Activated naive CD8-positive, alpha-beta T cell treated with anti-CD3 and anti-CD28 coated beads, Interleukin-2, amount 50 U/mL, for 24 hours (primary cell): ENCODE measurements at regions not wholly inside any gene's neighbourhood (a gene's known extent, or its start where the extent isn't known, plus 50 kb on each side); places are given as distances from the start of the nearest gene placed in this dataset.
"Not testable (repeated sequence)": the region's sequence is repeated elsewhere in the genome, so short reads cannot be mapped to it uniquely, and the experiment has no call there.

ENCODE experiments used
- ATAC-seq: fragments of 150-1000 bp; cut with Tn5 transposase; one replicate; pipeline ENCODE4 v1.10.0; 2021
- DNase-seq: peaks from one replicate; pipeline ENCODE4 v3.0.0; 2021
- H3K27ac Mint-ChIP-seq: one replicate; pipeline ENCODE4 v1.8.0; 2021; ENCODE audit warnings: mild to moderate bottlenecking, mixed read lengths
- H3K27me3 Mint-ChIP-seq: one replicate; pipeline ENCODE4 v1.8.0; 2021; ENCODE audit warnings: mixed read lengths
- H3K36me3 Mint-ChIP-seq: one replicate; pipeline ENCODE4 v1.8.0; 2021; ENCODE audit warnings: low read depth, mixed read lengths
- H3K4me1 Mint-ChIP-seq: one replicate; pipeline ENCODE4 v1.8.0; 2021; ENCODE audit warnings: mixed read lengths
- H3K4me3 Mint-ChIP-seq: one replicate; pipeline ENCODE4 v1.8.0; 2021; ENCODE audit warnings: mild to moderate bottlenecking, moderate library complexity, mixed read lengths
- H3K9me3 Mint-ChIP-seq: one replicate; pipeline ENCODE4 v1.8.0; 2021; ENCODE audit warnings: mixed read lengths

GRCh38 chr21:35601211-35601610 is 459.1 kb downstream of the SETD4 start:
- Mint-ChIP-seq H3K4me3 (no peak overlapping the region), H3K27ac (no peak overlapping the region), H3K9me3 (no peaks in the 10 kb centered on the region), H3K36me3 (no peaks in the 10 kb centered on the region), H3K4me1 (no peaks in the 10 kb centered on the region), H3K27me3 (no peaks in the 10 kb centered on the region)
- ATAC-seq (no peak), DNase-seq (no peak)

GRCh38 chr21:35599164-35599563 is 461.2 kb downstream of the SETD4 start:
- H3K27me3 Mint-ChIP-seq = no peaks in the 10 kb centered on the region
- H3K4me3 Mint-ChIP-seq = no peak overlapping the region

GRCh38 chr21:35597750-35598339 is 462.5 kb downstream of the SETD4 start:
- Mint-ChIP-seq H3K9me3 (no peaks in the 10 kb centered on the region), H3K27me3 (no peaks in the 10 kb centered on the region), H3K36me3 (no peaks in the 10 kb centered on the region), H3K4me3 (no peak overlapping the region), H3K27ac (no peak overlapping the region), H3K4me1 (no peaks in the 10 kb centered on the region)
- DNase-seq = no peak
- no peak for ATAC-seq

More at GRCh38 chr21:35599164-35599563, 461.2 kb downstream of the SETD4 start:
- no peaks in the 10 kb centered on the region for H3K36me3 Mint-ChIP-seq
- H3K27ac Mint-ChIP-seq = no peak overlapping the region
- H3K9me3 Mint-ChIP-seq = no peaks in the 10 kb centered on the region
- DNase-seq (no peak), ATAC-seq (no peak)
- H3K4me1 Mint-ChIP-seq = no peaks in the 10 kb centered on the region

- no peak overlapping the region for H3K27ac Mint-ChIP-seq
- DNase-seq (no peak), ATAC-seq (no peak)
- no peaks in the 10 kb centered on the region for H3K9me3 Mint-ChIP-seq
- H3K4me3 Mint-ChIP-seq = no peak overlapping the region
- peaks cover 4% of the 10 kb centered on the region for H3K27me3 Mint-ChIP-seq
- no peaks in the 10 kb centered on the region for H3K4me1 Mint-ChIP-seq
- H3K36me3 Mint-ChIP-seq = no peaks in the 10 kb centered on the region
These were observed 465.4 kb downstream of the SETD4 start for GRCh38 chr21:35594905-35595304.

GRCh38 chr21:35593000-35593502 is 467.3 kb downstream of the SETD4 start:
- H3K27me3 Mint-ChIP-seq = peaks cover 4% of the 10 kb centered on the region

GRCh38 chr21:35590284-35590683 is 470.0 kb downstream of the SETD4 start:
- not testable (repeated sequence) for ATAC-seq, H3K36me3 Mint-ChIP-seq, DNase-seq, H3K9me3 Mint-ChIP-seq, H3K27ac Mint-ChIP-seq, H3K4me1 Mint-ChIP-seq, H3K4me3 Mint-ChIP-seq, H3K27me3 Mint-ChIP-seq

More at GRCh38 chr21:35593000-35593502, 467.3 kb downstream of the SETD4 start:
- Mint-ChIP-seq H3K9me3 (no peaks in the 10 kb centered on the region), H3K27ac (no peak overlapping the region), H3K36me3 (no peaks in the 10 kb centered on the region), H3K4me3 (no peak overlapping the region), H3K4me1 (no peaks in the 10 kb centered on the region)
- ATAC-seq (no peak), DNase-seq (no peak)

- ATAC-seq (no peak), DNase-seq (no peak)
- H3K27ac Mint-ChIP-seq = no peak overlapping the region
- H3K27me3 Mint-ChIP-seq = peaks cover 6% of the 10 kb centered on the region
- no peaks in the 10 kb centered on the region for H3K36me3 Mint-ChIP-seq
- no peak overlapping the region for H3K4me3 Mint-ChIP-seq
- peaks cover under 1% of the 10 kb centered on the region for H3K4me1 Mint-ChIP-seq
- H3K9me3 Mint-ChIP-seq = no peaks in the 10 kb centered on the region
These were observed 472.4 kb downstream of the SETD4 start for GRCh38 chr21:35587841-35588380.

- Mint-ChIP-seq H3K4me3 (no peak overlapping the region), H3K4me1 (peaks cover 2% of the 10 kb centered on the region), H3K27ac (no peak overlapping the region), H3K27me3 (peaks cover 6% of the 10 kb centered on the region), H3K9me3 (no peaks in the 10 kb centered on the region), H3K36me3 (no peaks in the 10 kb centered on the region)
- DNase-seq (no peak), ATAC-seq (no peak)
These were observed 474.0 kb downstream of the SETD4 start for GRCh38 chr21:35586305-35586704.

- H3K36me3 Mint-ChIP-seq = no peaks in the 10 kb centered on the region
- ATAC-seq (no peak), DNase-seq (no peak)
- no peaks in the 10 kb centered on the region for H3K9me3 Mint-ChIP-seq
- H3K27me3 Mint-ChIP-seq = peaks cover 6% of the 10 kb centered on the region
- no peak overlapping the region for H3K4me3 Mint-ChIP-seq
- peaks cover 2% of the 10 kb centered on the region for H3K4me1 Mint-ChIP-seq
- no peak overlapping the region for H3K27ac Mint-ChIP-seq
These were observed 474.4 kb downstream of the SETD4 start for GRCh38 chr21:35585878-35586277.

GRCh38 chr21:35585155-35585554 is 475.2 kb downstream of the SETD4 start:
- peaks cover 5% of the 10 kb centered on the region for H3K27me3 Mint-ChIP-seq
- ATAC-seq = no peak
- no peaks in the 10 kb centered on the region for H3K36me3 Mint-ChIP-seq

GRCh38 chr21:35583566-35584216 is 476.6 kb downstream of the SETD4 start:
- Mint-ChIP-seq H3K36me3 (no peaks in the 10 kb centered on the region), H3K27me3 (peaks cover 4% of the 10 kb centered on the region), H3K9me3 (no peaks in the 10 kb centered on the region), H3K27ac (no peak overlapping the region), H3K4me1 (peaks cover 15% of the 10 kb centered on the region), H3K4me3 (no peak overlapping the region)
- ATAC-seq = no peak
- no peak for DNase-seq

More at GRCh38 chr21:35585155-35585554, 475.2 kb downstream of the SETD4 start:
- Mint-ChIP-seq H3K9me3 (no peaks in the 10 kb centered on the region), H3K4me1 (peaks cover 2% of the 10 kb centered on the region), H3K27ac (no peak overlapping the region), H3K4me3 (no peak overlapping the region)
- DNase-seq = no peak

- Mint-ChIP-seq H3K4me3 (no peak overlapping the region), H3K4me1 (peaks cover 19% of the 10 kb centered on the region), H3K27ac (no peak overlapping the region), H3K36me3 (no peaks in the 10 kb centered on the region), H3K27me3 (peaks cover 4% of the 10 kb centered on the region), H3K9me3 (no peaks in the 10 kb centered on the region)
- ATAC-seq (no peak), DNase-seq (no peak)
These were observed 477.6 kb downstream of the SETD4 start for GRCh38 chr21:35582731-35583130.

GRCh38 chr21:35581640-35582039 is 478.7 kb downstream of the SETD4 start:
- Mint-ChIP-seq H3K9me3 (no peaks in the 10 kb centered on the region), H3K36me3 (no peaks in the 10 kb centered on the region), H3K4me3 (no peak overlapping the region), H3K27ac (no peak overlapping the region), H3K27me3 (peaks cover 4% of the 10 kb centered on the region), H3K4me1 (peaks cover 19% of the 10 kb centered on the region)
- ATAC-seq (no peak), DNase-seq (no peak)

GRCh38 chr21:35579520-35580293 is 480.6 kb downstream of the SETD4 start:
- peaks cover 19% of the 10 kb centered on the region for H3K4me1 Mint-ChIP-seq
- ATAC-seq (peak; percentile 55), DNase-seq (no peak)
- H3K27ac Mint-ChIP-seq = peak overlapping the region; percentile 49
- H3K36me3 Mint-ChIP-seq = no peaks in the 10 kb centered on the region
- H3K4me3 Mint-ChIP-seq = no peak overlapping the region
- no peaks in the 10 kb centered on the region for H3K9me3 Mint-ChIP-seq
- H3K27me3 Mint-ChIP-seq = peaks cover 2% of the 10 kb centered on the region
